ENCODE measurements at regions not wholly inside any gene's neighbourhood (a gene's known extent, or its start where the extent isn't known, plus 50 kb on each side); places are given as distances from the start of the nearest gene placed in this dataset.

DNA sequence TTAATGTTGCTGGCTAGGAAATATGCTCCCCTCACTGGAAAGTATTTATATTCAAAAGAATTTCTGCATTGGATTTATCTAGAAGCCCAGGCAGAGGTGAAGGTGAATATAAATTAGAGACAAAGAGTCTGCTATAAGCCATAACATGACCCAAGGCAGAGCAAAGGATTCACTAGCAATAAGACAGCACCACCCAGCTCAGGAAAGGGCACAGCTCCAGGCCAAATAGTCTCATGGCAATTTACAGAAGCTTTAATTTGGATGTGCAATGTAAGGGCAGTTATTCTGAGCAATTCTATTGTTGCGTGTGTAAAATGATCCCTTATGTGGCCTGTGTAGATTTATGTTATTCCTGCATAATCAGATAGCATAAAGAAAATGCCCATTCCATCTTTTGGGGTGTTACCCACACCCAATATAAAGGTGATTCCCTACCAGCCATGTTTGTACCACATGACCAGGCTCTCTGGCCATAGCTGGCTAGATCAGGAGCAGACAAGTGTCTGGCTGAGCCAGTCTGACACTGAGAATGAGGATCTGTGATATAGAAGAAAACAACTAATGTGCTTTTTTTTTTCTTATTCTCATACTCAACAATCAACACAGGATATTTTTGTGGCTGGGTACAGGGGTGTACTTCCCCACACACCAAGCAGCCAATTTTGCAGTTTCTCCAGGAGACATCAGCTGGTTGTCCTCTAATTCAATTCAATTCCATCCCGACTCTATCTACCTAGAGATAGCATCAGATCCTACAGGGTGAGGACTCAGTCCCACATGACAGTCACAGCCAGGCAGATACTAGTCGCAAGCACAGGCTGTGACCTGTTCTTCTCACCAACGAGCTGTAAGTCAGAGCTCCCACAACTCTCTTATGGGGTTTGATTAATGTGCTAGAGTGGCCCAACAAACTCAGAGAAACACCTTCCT lies 181.4 kb downstream of the KCTD15 start:
- Histone ChIP-seq H3K36me3 (ENCODE audit: control insufficient read depth, insufficient read depth, low read length) (no peaks in the 10 kb centered on the region), H3K4me3 (replicated peaks; ENCODE audit: low read depth, low read length) (no peak overlapping the region), H3K27me3 (replicated peaks; ENCODE audit: control insufficient read depth, insufficient read depth, low read length) (no peaks in the 10 kb centered on the region)
- no peak for DNase-seq (ENCODE audit: extremely low read depth, insufficient read length)
- no peak for TF ChIP-seq CTCF (IDR thresholded peaks at IDR 0.05; ENCODE audit: insufficient read depth, low read length, poor library complexity, severe bottlenecking)

- no peak for DNase-seq (ENCODE audit: extremely low read depth, insufficient read length)
- Histone ChIP-seq H3K27me3 (replicated peaks; ENCODE audit: control insufficient read depth, insufficient read depth, low read length) (no peaks in the 10 kb centered on the region), H3K36me3 (ENCODE audit: control insufficient read depth, insufficient read depth, low read length) (no peaks in the 10 kb centered on the region), H3K4me3 (replicated peaks; ENCODE audit: low read depth, low read length) (no peak overlapping the region)
- no peak for TF ChIP-seq CTCF (IDR thresholded peaks at IDR 0.05; ENCODE audit: insufficient read depth, low read length, poor library complexity, severe bottlenecking)
Measured at GRCh38 chr19:33982706-33983105, 186.0 kb downstream of the KCTD15 start.

GRCh38 chr19:33988601-33989000 lies 183.7 kb upstream of the LSM14A start:
- Histone ChIP-seq H3K27me3 (replicated peaks; ENCODE audit: control insufficient read depth, insufficient read depth, low read length) (no peaks in the 10 kb centered on the region), H3K36me3 (ENCODE audit: control insufficient read depth, insufficient read depth, low read length) (no peaks in the 10 kb centered on the region), H3K4me3 (replicated peaks; ENCODE audit: low read depth, low read length) (no peak overlapping the region)
- no peak for DNase-seq (ENCODE audit: extremely low read depth, insufficient read length)
- TF ChIP-seq CTCF (IDR thresholded peaks at IDR 0.05; ENCODE audit: insufficient read depth, low read length, poor library complexity, severe bottlenecking) = no peak

- DNase-seq (ENCODE audit: extremely low read depth, insufficient read length) = no peak
- H3K36me3 ChIP-seq (ENCODE audit: control insufficient read depth, insufficient read depth, low read length) = no peaks in the 10 kb centered on the region
- no peaks in the 10 kb centered on the region for H3K27me3 ChIP-seq (replicated peaks; ENCODE audit: control insufficient read depth, insufficient read depth, low read length)
- H3K4me3 ChIP-seq (replicated peaks; ENCODE audit: low read depth, low read length) = no peak overlapping the region
- TF ChIP-seq CTCF (IDR thresholded peaks at IDR 0.05; ENCODE audit: insufficient read depth, low read length, poor library complexity, severe bottlenecking) = no peak
Measured at GRCh38 chr19:33997690-33998089, 174.6 kb upstream of the LSM14A start.

- DNase-seq (ENCODE audit: extremely low read depth, insufficient read length) = no peak
- no peak for TF ChIP-seq CTCF (IDR thresholded peaks at IDR 0.05; ENCODE audit: insufficient read depth, low read length, poor library complexity, severe bottlenecking)
- H3K4me3 ChIP-seq (replicated peaks; ENCODE audit: low read depth, low read length) = no peak overlapping the region
- no peaks in the 10 kb centered on the region for H3K27me3 ChIP-seq (replicated peaks; ENCODE audit: control insufficient read depth, insufficient read depth, low read length)
- H3K36me3 ChIP-seq (ENCODE audit: control insufficient read depth, insufficient read depth, low read length) = no peaks in the 10 kb centered on the region
Measured at GRCh38 chr19:33998302-33998701, 174.0 kb upstream of the LSM14A start.
